DND-41 (cell line): ENCODE measurements at regions not wholly inside any gene's neighbourhood (a gene's known extent, or its start where the extent isn't known, plus 50 kb on each side); places are given as distances from the start of the nearest gene placed in this dataset.

Experiments used
- ATAC-seq: fragments of 200-7000 bp; cut with Tn5 transposase; 3 replicates; pipeline ENCODE4 v1.9.1; 2021; ENCODE audit warnings: low read depth; ENCODE audit not compliant: insufficient read depth
- DNase-seq: peaks from one replicate; pipeline ENCODE4 v3.0.0-alpha.2; 2020
- H2AFZ ChIP-seq: 2 replicates; pipeline ENCODE4 v1.6.0; 2012; ENCODE audit warnings: low read depth, low read length
- H3K27ac ChIP-seq: 2 replicates; pipeline ENCODE4 v1.5.1; 2012; ENCODE audit warnings: low read length, inconsistent platforms
- H3K27me3 ChIP-seq: fragments of 200-600 bp; sonication (generic); 2 replicates; pipeline ENCODE4 v1.6.0; 2012; ENCODE audit warnings: low read length, mild to moderate bottlenecking, inconsistent platforms; ENCODE audit not compliant: insufficient read depth, poor library complexity
- H3K36me3 ChIP-seq: 2 replicates; pipeline ENCODE4 v1.5.1; 2012; ENCODE audit warnings: low read length, inconsistent platforms; ENCODE audit not compliant: insufficient read depth
- H3K4me1 ChIP-seq: 2 replicates; pipeline ENCODE4 v1.5.1; 2012; ENCODE audit warnings: mild to moderate bottlenecking, low read length; ENCODE audit not compliant: insufficient read depth
- H3K4me2 ChIP-seq: 2 replicates; pipeline ENCODE4 v1.6.0; 2012; ENCODE audit warnings: mild to moderate bottlenecking, moderate library complexity, low read length, inconsistent platforms; ENCODE audit not compliant: insufficient read depth
- H3K4me3 ChIP-seq, 2 experiments: fragments of 200-600 bp in 1 of 2; shearing (Covaris generic) in 1 of 2; 2 replicates each; pipeline ENCODE4 v1.5.1; 2012 to 2016; ENCODE audit warnings: inconsistent platforms in 2 of 2, low read length in 2 of 2, mild to moderate bottlenecking in 2 of 2, low read depth in 1 of 2, moderate library complexity in 1 of 2
- H3K79me2 ChIP-seq: 2 replicates; pipeline ENCODE4 v1.6.0; 2012; ENCODE audit warnings: low read length, inconsistent platforms; ENCODE audit not compliant: insufficient read depth
- H3K9ac ChIP-seq: 2 replicates; pipeline ENCODE4 v1.6.0; 2012; ENCODE audit warnings: low read depth, mild to moderate bottlenecking, inconsistent platforms, low read length, moderate library complexity
- H3K9me3 ChIP-seq: 2 replicates; pipeline ENCODE4 v1.5.1; 2012; ENCODE audit warnings: low read length, moderate library complexity, mild to moderate bottlenecking, inconsistent platforms; ENCODE audit not compliant: insufficient read depth, severe bottlenecking
- H4K20me1 ChIP-seq: 2 replicates; pipeline ENCODE4 v1.6.0; 2012; ENCODE audit warnings: low read length; ENCODE audit not compliant: insufficient read depth
- EZH2 ChIP-seq: IDR thresholded peaks from 3 replicates; pipeline ENCODE4 v1.6.1; 2012; ENCODE audit warnings: borderline replicate concordance, low read depth, mild to moderate bottlenecking, moderate library complexity, low read length, inconsistent platforms; ENCODE audit not compliant: severe bottlenecking
- TF ChIP-seq, protein P1 (sequence below): IDR thresholded peaks from 2 replicates; pipeline ENCODE4 v1.5.1; 2012; ENCODE audit warnings: borderline replicate concordance, low read length, moderate library complexity, mild to moderate bottlenecking; ENCODE audit not compliant: poor library complexity, severe bottlenecking; ENCODE audit errors: extremely low read depth

GRCh38 chr7:38016567-38016966 is 96.1 kb downstream of the EPDR1 start:
- DNase-seq (no peak), ATAC-seq (no peak)
- Histone ChIP-seq H3K79me2 (no peaks in the 10 kb centered on the region), H3K9ac (no peak overlapping the region), H3K27me3 (peaks cover 9% of the 10 kb centered on the region), H3K36me3 (no peaks in the 10 kb centered on the region), H3K9me3 (no peaks in the 10 kb centered on the region), H3K4me1 (no peaks in the 10 kb centered on the region), H2AFZ (no peak overlapping the region), H3K4me2 (no peak overlapping the region), H3K27ac (no peak overlapping the region), H3K4me3 (no peak overlapping the region), H4K20me1 (no peaks in the 10 kb centered on the region)
- TF ChIP-seq, protein P1, sequence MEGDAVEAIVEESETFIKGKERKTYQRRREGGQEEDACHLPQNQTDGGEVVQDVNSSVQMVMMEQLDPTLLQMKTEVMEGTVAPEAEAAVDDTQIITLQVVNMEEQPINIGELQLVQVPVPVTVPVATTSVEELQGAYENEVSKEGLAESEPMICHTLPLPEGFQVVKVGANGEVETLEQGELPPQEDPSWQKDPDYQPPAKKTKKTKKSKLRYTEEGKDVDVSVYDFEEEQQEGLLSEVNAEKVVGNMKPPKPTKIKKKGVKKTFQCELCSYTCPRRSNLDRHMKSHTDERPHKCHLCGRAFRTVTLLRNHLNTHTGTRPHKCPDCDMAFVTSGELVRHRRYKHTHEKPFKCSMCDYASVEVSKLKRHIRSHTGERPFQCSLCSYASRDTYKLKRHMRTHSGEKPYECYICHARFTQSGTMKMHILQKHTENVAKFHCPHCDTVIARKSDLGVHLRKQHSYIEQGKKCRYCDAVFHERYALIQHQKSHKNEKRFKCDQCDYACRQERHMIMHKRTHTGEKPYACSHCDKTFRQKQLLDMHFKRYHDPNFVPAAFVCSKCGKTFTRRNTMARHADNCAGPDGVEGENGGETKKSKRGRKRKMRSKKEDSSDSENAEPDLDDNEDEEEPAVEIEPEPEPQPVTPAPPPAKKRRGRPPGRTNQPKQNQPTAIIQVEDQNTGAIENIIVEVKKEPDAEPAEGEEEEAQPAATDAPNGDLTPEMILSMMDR, result no peak
- TF ChIP-seq EZH2, result no peak

- Histone ChIP-seq H3K36me3 (no peaks in the 10 kb centered on the region), H3K27ac (no peak overlapping the region), H3K9me3 (no peaks in the 10 kb centered on the region), H3K27me3 (peaks cover 9% of the 10 kb centered on the region), H3K9ac (no peak overlapping the region), H3K4me1 (no peaks in the 10 kb centered on the region), H3K4me3 (no peak overlapping the region), H2AFZ (no peak overlapping the region), H3K4me2 (no peak overlapping the region), H4K20me1 (no peaks in the 10 kb centered on the region), H3K79me2 (no peaks in the 10 kb centered on the region)
- DNase-seq, result no peak
- ATAC-seq, result no peak
- TF ChIP-seq EZH2, result no peak
- TF ChIP-seq, protein P1, result no peak
These were observed 96.9 kb downstream of the EPDR1 start for GRCh38 chr7:38017320-38017719.

DNA sequence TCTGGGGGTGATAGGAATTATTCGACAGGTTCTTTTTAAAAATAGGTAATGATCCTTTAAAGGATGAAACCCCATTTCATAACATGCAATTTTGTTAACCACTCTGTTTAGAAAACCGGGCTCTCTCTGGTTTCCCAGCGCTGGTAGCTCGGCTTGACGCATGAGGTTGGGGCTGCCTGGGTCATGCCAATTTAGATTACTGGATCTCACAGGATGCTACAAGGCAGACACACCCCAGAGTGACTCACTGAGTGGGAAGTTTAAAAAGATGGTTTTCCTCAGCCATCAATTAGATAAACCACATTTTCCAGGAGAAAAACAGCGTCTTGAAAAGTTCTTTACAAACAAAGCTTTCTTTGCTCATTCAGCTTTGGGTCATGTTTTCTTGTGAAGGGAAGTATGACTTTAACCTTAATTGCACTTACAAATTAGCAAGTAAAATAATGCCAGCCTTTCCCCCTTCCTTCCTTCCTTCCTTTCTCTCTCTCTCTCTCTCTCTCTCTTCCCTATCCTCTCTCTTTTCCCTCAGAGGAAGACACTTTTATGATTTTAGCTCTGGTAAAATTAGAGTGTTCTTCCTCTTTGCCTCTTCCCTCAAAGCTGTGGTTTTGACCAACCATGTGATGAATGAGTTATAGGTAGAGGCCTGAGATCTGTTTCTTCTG is 99.8 kb downstream of the EPDR1 start:
- H3K79me2 ChIP-seq, result no peaks in the 10 kb centered on the region
- H3K4me3 ChIP-seq, result no peak overlapping the region
- no peak overlapping the region for H3K27ac ChIP-seq
- H3K4me1 ChIP-seq, result no peaks in the 10 kb centered on the region
- H2AFZ ChIP-seq, result no peak overlapping the region
- H3K4me2 ChIP-seq, result no peak overlapping the region
- no peaks in the 10 kb centered on the region for H4K20me1 ChIP-seq
- no peak for TF ChIP-seq EZH2
- TF ChIP-seq, protein P1, result no peak
- peaks cover 9% of the 10 kb centered on the region for H3K27me3 ChIP-seq
- H3K9ac ChIP-seq, result no peak overlapping the region
- H3K9me3 ChIP-seq, result no peaks in the 10 kb centered on the region
- DNase-seq, result no peak
- no peak for ATAC-seq
- H3K36me3 ChIP-seq, result no peaks in the 10 kb centered on the region
